ENCODE measurements at regions not wholly inside any gene's neighbourhood (a gene's known extent, or its start where the extent isn't known, plus 50 kb on each side); places are given as distances from the start of the nearest gene placed in this dataset.

- 74 to 90% methylated on average over 1 of the region's 1 CpG for WGBS, 2 donors
- Histone ChIP-seq H3K27ac (no peak overlapping the region), H3K27me3 (no peaks in the 10 kb centered on the region), H3K36me3 (no peaks in the 10 kb centered on the region), H3K4me1 (no peaks in the 10 kb centered on the region), H3K4me3 (no peak overlapping the region), H3K9me3 (no peaks in the 10 kb centered on the region)
- no peak for DNase-seq
- intact Hi-C loops (cut with DNase I) = no loop called here
- TF ChIP-seq POLR2A (IDR thresholded peaks at IDR 0.05) = no peak
- TF ChIP-seq CTCF (IDR thresholded peaks at IDR 0.05) = no peak
These were observed 353.9 kb downstream of the ATP23 start for GRCh38 chr12:58295268-58295667.

DNA sequence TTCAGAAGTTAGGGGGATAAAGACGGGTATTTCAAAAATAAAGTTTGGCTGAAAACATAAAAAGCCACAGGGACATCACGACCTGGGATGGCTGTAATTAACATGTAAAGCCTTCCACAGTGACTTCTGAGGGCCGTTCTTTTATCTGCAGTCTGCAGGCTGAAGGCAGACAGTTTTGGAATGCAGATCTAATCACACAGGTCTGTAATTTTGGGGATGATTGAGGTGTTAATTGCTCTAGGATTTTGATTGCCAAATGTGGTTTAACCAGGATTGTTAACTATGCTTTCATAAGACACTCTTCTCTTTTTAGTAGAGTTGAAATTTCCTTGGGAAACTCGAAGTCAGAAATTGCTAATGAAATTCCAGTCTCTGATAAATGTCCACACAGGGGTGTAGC, 355.5 kb downstream of the ATP23 start:
- Histone ChIP-seq H3K4me3 (no peak overlapping the region), H3K27ac (no peak overlapping the region), H3K4me1 (peaks cover 0 to 2% (median under 1%) of the 10 kb centered on the region in 3 donors), H3K27me3 (no peaks in the 10 kb centered on the region), H3K9me3 (no peaks in the 10 kb centered on the region), H3K36me3 (no peaks in the 10 kb centered on the region)
- intact Hi-C loops (cut with DNase I) = no loop called here
- 73 to 80% methylated on average over 4 of the region's 4 CpGs for WGBS, 2 donors
- TF ChIP-seq CTCF (IDR thresholded peaks at IDR 0.05) (no peak), POLR2A (IDR thresholded peaks at IDR 0.05) (no peak)
- no peak for DNase-seq

DNA sequence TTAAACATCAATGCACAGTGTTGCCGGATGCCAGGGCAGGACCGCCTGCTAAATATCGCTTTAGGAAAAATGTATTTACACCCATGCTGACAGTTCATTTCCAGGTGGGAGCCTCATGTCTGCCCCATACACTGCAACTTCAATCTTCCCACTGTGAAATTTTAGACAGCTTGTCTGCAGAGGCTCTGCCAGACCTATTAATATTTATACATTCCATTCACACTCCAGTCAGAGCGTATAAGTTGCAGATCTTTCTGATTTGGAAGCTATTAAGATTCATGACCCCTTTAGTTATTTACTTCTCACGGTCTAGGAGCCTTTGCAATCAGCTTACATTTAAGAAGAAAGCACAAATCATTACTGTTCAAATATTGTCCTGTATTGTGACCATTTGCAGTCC, 357.4 kb downstream of the ATP23 start:
- TF ChIP-seq CTCF (IDR thresholded peaks at IDR 0.05) (no peak), POLR2A (IDR thresholded peaks at IDR 0.05) (no peak)
- peaks cover 0 to 15% (median 7%) of the 10 kb centered on the region in 3 donors for H3K4me1 ChIP-seq
- intact Hi-C loops (cut with DNase I) = no loop called here
- no peak overlapping the region for H3K27ac ChIP-seq
- WGBS, 2 donors = 74 to 93% methylated on average over 5 of the region's 5 CpGs
- no peak overlapping the region for H3K4me3 ChIP-seq
- no peaks in the 10 kb centered on the region for H3K9me3 ChIP-seq
- no peaks in the 10 kb centered on the region for H3K36me3 ChIP-seq
- no peaks in the 10 kb centered on the region for H3K27me3 ChIP-seq
- no peak for DNase-seq

DNA sequence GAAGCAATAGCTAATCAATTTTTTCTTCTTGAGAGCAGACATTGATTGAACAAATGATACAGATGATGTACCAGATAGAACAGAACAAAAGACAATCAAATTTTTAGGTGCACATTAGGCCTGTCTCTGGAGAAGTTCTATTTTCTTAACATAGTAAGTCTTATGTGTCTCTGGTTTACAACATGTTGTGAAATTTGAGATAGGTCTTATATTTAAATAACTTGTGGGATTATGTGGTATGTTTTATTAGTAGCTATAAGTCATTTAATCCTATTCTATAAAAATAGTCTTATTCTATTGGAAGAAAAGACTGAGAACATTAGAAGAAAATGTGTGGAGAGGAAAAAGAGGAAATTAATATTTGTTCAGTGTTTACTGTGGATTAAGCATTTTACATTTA, 358.0 kb downstream of the ATP23 start:
- Histone ChIP-seq H3K4me1 (peaks cover 0 to 15% (median 7%) of the 10 kb centered on the region in 3 donors), H3K36me3 (no peaks in the 10 kb centered on the region), H3K27me3 (no peaks in the 10 kb centered on the region), H3K27ac (no peak overlapping the region), H3K9me3 (no peaks in the 10 kb centered on the region), H3K4me3 (no peak overlapping the region)
- DNase-seq = no peak
- intact Hi-C loops (cut with DNase I) = no loop called here
- TF ChIP-seq POLR2A (IDR thresholded peaks at IDR 0.05) (no peak), CTCF (IDR thresholded peaks at IDR 0.05) (no peak)

DNA sequence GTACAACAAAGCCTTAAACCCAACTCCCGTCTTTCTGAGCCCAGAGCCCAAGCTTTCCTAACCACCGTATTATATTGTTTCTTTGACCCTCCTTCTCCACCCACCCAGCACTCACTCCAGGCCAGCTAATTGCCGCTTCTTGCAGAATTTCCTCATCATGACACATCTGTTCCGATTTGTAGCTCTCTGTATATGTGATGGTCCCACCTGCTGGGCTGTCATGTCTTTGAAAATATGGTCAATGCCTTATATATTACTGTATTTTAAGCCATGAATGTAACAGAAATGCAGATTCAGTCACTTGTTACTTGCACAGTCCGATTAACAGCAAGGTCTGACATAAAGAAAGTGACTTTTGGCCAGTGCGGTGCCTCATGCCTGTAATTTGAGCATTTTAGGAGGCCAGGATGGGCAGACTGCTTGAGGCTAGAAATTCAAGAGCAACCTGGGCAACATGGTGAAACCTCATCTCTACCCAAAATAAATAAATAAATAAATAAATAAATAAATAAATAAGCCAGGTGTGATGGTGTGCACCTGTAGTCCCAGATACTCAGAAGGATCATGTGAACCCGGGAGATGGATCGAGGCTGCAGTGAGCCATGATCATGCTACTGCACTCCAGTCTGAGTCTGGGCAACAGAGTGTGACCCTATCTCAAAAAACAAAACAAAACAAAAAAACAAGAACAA, 359.8 kb downstream of the ATP23 start:
- 87 to 92% methylated on average over 8 of the region's 8 CpGs for WGBS, 2 donors
- intact Hi-C loops (cut with DNase I) = no loop called here
- TF ChIP-seq POLR2A (IDR thresholded peaks at IDR 0.05) (no peak), CTCF (IDR thresholded peaks at IDR 0.05) (no peak)

More for the DNA sequence above, 359.8 kb downstream of the ATP23 start:
- no peaks in the 10 kb centered on the region for H3K27me3 ChIP-seq
- H3K36me3 ChIP-seq = no peaks in the 10 kb centered on the region
- H3K4me3 ChIP-seq = no peak overlapping the region
- no peaks in the 10 kb centered on the region for H3K9me3 ChIP-seq
- DNase-seq = no peak
- H3K27ac ChIP-seq = no peak overlapping the region
- peaks cover 0 to 15% (median 7%) of the 10 kb centered on the region in 3 donors for H3K4me1 ChIP-seq

All from esophagus squamous epithelium (tissue), 5 donors.